ENCODE measurements at regions not wholly inside any gene's neighbourhood (a gene's known extent, or its start where the extent isn't known, plus 50 kb on each side); places are given as distances from the start of the nearest gene placed in this dataset.

DNA sequence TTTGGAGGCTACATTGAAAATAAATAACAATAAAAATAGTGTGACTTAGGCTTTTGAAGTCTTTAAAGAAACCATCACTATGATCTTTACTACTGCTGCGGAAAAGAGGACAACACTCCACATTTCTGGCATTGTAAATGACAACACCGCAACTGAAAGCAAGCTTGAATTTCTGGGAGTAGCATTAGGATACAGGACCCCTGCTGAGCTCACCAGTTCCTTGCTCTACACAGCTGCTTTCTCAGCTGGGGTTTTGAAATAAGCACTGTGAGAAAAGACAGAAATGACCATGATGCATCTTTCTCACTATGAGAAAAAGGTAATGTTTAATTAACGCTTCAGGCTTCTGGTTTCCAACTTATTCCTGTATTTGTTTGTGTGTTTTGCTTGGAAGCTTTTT is 168.0 kb downstream of the TAF11L14 start:
- DNase-seq (ENCODE audit: low spot score) (peak; percentile 77), ATAC-seq (peak; percentile 68)
- Mint-ChIP-seq H3K27ac (no peak overlapping the region), H3K4me1 (peaks cover 19% of the 10 kb centered on the region; the same call in 2 of the 3 replicates), H3K9me3 (no peaks in the 10 kb centered on the region), H3K27me3 (ENCODE audit: insufficient read depth, low read depth, poor library complexity) (peaks cover 2% of the 10 kb centered on the region), H3K36me3 (ENCODE audit: low read depth) (no peaks in the 10 kb centered on the region), H3K4me3 (no peak overlapping the region)
- H3K4me3 ChIP-seq = no peak overlapping the region
- TF ChIP-seq CREB1 (CRISPR knock-in tag; IDR thresholded peaks at IDR 0.05; ENCODE audit: low read depth) (no peak), POLR2AphosphoS5 (IDR thresholded peaks at IDR 0.05; ENCODE audit: low read depth) (no peak), JUNB (IDR thresholded peaks at IDR 0.05; ENCODE audit: unreplicated experiment) (no peak), NANOG (IDR thresholded peaks at IDR 0.05; ENCODE audit: borderline replicate concordance) (no peak), ZNF331 (CRISPR knock-in tag; IDR thresholded peaks at IDR 0.05; ENCODE audit: low read depth) (no peak), EZH2 (IDR thresholded peaks at IDR 0.05; ENCODE audit: low read depth, unreplicated experiment) (no peak), ZNF114 (CRISPR knock-in tag; IDR thresholded peaks at IDR 0.05) (no peak), STAT1 (IDR thresholded peaks at IDR 0.05; ENCODE audit: unreplicated experiment) (no peak), EZH2phosphoT487 (IDR thresholded peaks at IDR 0.05; ENCODE audit: unreplicated experiment) (no peak)
- TF ChIP-seq, protein P1, sequence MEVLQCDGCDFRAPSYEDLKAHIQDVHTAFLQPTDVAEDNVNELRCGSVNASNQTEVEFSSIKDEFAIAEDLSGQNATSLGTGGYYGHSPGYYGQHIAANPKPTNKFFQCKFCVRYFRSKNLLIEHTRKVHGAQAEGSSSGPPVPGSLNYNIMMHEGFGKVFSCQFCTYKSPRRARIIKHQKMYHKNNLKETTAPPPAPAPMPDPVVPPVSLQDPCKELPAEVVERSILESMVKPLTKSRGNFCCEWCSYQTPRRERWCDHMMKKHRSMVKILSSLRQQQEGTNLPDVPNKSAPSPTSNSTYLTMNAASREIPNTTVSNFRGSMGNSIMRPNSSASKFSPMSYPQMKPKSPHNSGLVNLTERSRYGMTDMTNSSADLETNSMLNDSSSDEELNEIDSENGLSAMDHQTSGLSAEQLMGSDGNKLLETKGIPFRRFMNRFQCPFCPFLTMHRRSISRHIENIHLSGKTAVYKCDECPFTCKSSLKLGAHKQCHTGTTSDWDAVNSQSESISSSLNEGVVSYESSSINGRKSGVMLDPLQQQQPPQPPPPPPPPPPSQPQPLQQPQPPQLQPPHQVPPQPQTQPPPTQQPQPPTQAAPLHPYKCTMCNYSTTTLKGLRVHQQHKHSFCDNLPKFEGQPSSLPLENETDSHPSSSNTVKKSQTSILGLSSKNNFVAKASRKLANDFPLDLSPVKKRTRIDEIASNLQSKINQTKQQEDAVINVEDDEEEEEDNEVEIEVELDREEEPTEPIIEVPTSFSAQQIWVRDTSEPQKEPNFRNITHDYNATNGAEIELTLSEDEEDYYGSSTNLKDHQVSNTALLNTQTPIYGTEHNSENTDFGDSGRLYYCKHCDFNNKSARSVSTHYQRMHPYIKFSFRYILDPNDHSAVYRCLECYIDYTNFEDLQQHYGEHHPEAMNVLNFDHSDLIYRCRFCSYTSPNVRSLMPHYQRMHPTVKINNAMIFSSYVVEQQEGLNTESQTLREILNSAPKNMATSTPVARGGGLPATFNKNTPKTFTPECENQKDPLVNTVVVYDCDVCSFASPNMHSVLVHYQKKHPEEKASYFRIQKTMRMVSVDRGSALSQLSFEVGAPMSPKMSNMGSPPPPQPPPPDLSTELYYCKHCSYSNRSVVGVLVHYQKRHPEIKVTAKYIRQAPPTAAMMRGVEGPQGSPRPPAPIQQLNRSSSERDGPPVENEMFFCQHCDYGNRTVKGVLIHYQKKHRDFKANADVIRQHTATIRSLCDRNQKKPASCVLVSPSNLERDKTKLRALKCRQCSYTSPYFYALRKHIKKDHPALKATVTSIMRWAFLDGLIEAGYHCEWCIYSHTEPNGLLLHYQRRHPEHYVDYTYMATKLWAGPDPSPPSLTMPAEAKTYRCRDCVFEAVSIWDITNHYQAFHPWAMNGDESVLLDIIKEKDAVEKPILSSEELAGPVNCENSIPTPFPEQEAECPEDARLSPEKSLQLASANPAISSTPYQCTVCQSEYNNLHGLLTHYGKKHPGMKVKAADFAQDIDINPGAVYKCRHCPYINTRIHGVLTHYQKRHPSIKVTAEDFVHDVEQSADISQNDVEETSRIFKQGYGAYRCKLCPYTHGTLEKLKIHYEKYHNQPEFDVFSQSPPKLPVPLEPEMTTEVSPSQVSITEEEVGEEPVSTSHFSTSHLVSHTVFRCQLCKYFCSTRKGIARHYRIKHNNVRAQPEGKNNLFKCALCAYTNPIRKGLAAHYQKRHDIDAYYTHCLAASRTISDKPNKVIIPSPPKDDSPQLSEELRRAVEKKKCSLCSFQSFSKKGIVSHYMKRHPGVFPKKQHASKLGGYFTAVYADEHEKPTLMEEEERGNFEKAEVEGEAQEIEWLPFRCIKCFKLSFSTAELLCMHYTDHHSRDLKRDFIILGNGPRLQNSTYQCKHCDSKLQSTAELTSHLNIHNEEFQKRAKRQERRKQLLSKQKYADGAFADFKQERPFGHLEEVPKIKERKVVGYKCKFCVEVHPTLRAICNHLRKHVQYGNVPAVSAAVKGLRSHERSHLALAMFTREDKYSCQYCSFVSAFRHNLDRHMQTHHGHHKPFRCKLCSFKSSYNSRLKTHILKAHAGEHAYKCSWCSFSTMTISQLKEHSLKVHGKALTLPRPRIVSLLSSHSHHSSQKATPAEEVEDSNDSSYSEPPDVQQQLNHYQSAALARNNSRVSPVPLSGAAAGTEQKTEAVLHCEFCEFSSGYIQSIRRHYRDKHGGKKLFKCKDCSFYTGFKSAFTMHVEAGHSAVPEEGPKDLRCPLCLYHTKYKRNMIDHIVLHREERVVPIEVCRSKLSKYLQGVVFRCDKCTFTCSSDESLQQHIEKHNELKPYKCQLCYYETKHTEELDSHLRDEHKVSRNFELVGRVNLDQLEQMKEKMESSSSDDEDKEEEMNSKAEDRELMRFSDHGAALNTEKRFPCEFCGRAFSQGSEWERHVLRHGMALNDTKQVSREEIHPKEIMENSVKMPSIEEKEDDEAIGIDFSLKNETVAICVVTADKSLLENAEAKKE (CRISPR knock-in tag; IDR thresholded peaks at IDR 0.05) = no peak
- TF ChIP-seq, protein P2, sequence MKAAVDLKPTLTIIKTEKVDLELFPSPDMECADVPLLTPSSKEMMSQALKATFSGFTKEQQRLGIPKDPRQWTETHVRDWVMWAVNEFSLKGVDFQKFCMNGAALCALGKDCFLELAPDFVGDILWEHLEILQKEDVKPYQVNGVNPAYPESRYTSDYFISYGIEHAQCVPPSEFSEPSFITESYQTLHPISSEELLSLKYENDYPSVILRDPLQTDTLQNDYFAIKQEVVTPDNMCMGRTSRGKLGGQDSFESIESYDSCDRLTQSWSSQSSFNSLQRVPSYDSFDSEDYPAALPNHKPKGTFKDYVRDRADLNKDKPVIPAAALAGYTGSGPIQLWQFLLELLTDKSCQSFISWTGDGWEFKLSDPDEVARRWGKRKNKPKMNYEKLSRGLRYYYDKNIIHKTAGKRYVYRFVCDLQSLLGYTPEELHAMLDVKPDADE (IDR thresholded peaks at IDR 0.05) = no peak
- TF ChIP-seq, protein P3, sequence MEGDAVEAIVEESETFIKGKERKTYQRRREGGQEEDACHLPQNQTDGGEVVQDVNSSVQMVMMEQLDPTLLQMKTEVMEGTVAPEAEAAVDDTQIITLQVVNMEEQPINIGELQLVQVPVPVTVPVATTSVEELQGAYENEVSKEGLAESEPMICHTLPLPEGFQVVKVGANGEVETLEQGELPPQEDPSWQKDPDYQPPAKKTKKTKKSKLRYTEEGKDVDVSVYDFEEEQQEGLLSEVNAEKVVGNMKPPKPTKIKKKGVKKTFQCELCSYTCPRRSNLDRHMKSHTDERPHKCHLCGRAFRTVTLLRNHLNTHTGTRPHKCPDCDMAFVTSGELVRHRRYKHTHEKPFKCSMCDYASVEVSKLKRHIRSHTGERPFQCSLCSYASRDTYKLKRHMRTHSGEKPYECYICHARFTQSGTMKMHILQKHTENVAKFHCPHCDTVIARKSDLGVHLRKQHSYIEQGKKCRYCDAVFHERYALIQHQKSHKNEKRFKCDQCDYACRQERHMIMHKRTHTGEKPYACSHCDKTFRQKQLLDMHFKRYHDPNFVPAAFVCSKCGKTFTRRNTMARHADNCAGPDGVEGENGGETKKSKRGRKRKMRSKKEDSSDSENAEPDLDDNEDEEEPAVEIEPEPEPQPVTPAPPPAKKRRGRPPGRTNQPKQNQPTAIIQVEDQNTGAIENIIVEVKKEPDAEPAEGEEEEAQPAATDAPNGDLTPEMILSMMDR (conservative IDR thresholded peaks at IDR 0.05; ENCODE audit: low read depth in 2 of 2) = no peak
- TF ChIP-seq, protein P4, sequence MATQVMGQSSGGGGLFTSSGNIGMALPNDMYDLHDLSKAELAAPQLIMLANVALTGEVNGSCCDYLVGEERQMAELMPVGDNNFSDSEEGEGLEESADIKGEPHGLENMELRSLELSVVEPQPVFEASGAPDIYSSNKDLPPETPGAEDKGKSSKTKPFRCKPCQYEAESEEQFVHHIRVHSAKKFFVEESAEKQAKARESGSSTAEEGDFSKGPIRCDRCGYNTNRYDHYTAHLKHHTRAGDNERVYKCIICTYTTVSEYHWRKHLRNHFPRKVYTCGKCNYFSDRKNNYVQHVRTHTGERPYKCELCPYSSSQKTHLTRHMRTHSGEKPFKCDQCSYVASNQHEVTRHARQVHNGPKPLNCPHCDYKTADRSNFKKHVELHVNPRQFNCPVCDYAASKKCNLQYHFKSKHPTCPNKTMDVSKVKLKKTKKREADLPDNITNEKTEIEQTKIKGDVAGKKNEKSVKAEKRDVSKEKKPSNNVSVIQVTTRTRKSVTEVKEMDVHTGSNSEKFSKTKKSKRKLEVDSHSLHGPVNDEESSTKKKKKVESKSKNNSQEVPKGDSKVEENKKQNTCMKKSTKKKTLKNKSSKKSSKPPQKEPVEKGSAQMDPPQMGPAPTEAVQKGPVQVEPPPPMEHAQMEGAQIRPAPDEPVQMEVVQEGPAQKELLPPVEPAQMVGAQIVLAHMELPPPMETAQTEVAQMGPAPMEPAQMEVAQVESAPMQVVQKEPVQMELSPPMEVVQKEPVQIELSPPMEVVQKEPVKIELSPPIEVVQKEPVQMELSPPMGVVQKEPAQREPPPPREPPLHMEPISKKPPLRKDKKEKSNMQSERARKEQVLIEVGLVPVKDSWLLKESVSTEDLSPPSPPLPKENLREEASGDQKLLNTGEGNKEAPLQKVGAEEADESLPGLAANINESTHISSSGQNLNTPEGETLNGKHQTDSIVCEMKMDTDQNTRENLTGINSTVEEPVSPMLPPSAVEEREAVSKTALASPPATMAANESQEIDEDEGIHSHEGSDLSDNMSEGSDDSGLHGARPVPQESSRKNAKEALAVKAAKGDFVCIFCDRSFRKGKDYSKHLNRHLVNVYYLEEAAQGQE (IDR thresholded peaks at IDR 0.05; ENCODE audit: unreplicated experiment) = no peak
- H3K27ac ChIP-seq (ENCODE audit: low read depth) = 0 out of 2 replicates have a peak overlapping the region, but pooled peaks have one; percentile 7
- peaks cover 9% of the 10 kb centered on the region; the same call in 1 of the 2 replicates for H3K4me1 ChIP-seq (ENCODE audit: insufficient read depth)
- H4K20me1 ChIP-seq (replicated peaks; ENCODE audit: insufficient read depth) = no peaks in the 10 kb centered on the region
- H3K36me3 ChIP-seq (ENCODE audit: insufficient read depth) = no peaks in the 10 kb centered on the region
- no peak overlapping the region for H3K4me2 ChIP-seq
- H3K27me3 ChIP-seq (ENCODE audit: insufficient read depth) = no peaks in the 10 kb centered on the region
- H3F3A ChIP-seq (replicated peaks; ENCODE audit: low read depth) = no peaks in the 10 kb centered on the region
- H3K9me2 ChIP-seq (ENCODE audit: insufficient read depth) = no peaks in the 10 kb centered on the region
- H2AFZ ChIP-seq = no peak overlapping the region
- H3K79me2 ChIP-seq (replicated peaks; ENCODE audit: insufficient read depth) = no peaks in the 10 kb centered on the region
